ENCODE measurements at regions not wholly inside any gene's neighbourhood (a gene's known extent, or its start where the extent isn't known, plus 50 kb on each side); places are given as distances from the start of the nearest gene placed in this dataset.

- no peak for TF ChIP-seq CTCF (conservative IDR thresholded peaks at IDR 0.05; ENCODE audit: low read depth, low read length)
- no peak for DNase-seq (ENCODE audit: low read depth)
Measured at GRCh38 chr6:144590532-144590931, 305.4 kb downstream of the UTRN start.

GRCh38 chr6:144593392-144593791 lies 308.3 kb downstream of the UTRN start:
- no peak overlapping the region for H3K4me3 ChIP-seq (ENCODE audit: low read depth, low read length)
- no peak for DNase-seq (ENCODE audit: low read depth)
- TF ChIP-seq CTCF (conservative IDR thresholded peaks at IDR 0.05; ENCODE audit: low read depth, low read length), result no peak

More at GRCh38 chr6:144590532-144590931, 305.4 kb downstream of the UTRN start:
- H3K4me3 ChIP-seq (ENCODE audit: low read depth, low read length), result no peak overlapping the region

GRCh38 chr6:144594585-144594984 lies 309.4 kb downstream of the UTRN start:
- no peak for DNase-seq (ENCODE audit: low read depth)
- H3K4me3 ChIP-seq (ENCODE audit: low read depth, low read length), result no peak overlapping the region
- no peak for TF ChIP-seq CTCF (conservative IDR thresholded peaks at IDR 0.05; ENCODE audit: low read depth, low read length)

GRCh38 chr6:144595266-144595665 lies 310.1 kb downstream of the UTRN start:
- TF ChIP-seq CTCF (conservative IDR thresholded peaks at IDR 0.05; ENCODE audit: low read depth, low read length), result no peak
- DNase-seq (ENCODE audit: low read depth), result peak; percentile 89
- H3K4me3 ChIP-seq (ENCODE audit: low read depth, low read length), result no peak overlapping the region

- TF ChIP-seq CTCF (conservative IDR thresholded peaks at IDR 0.05; ENCODE audit: low read depth, low read length), result no peak
Measured at GRCh38 chr6:144597511-144597910, 312.4 kb downstream of the UTRN start.

GRCh38 chr6:144599615-144600014 lies 314.5 kb downstream of the UTRN start:
- no peak for DNase-seq (ENCODE audit: low read depth)
- no peak overlapping the region for H3K4me3 ChIP-seq (ENCODE audit: low read depth, low read length)
- no peak for TF ChIP-seq CTCF (conservative IDR thresholded peaks at IDR 0.05; ENCODE audit: low read depth, low read length)

More at GRCh38 chr6:144597511-144597910, 312.4 kb downstream of the UTRN start:
- no peak overlapping the region for H3K4me3 ChIP-seq (ENCODE audit: low read depth, low read length)
- no peak for DNase-seq (ENCODE audit: low read depth)

- no peak for TF ChIP-seq CTCF (conservative IDR thresholded peaks at IDR 0.05; ENCODE audit: low read depth, low read length)
- no peak for DNase-seq (ENCODE audit: low read depth)
- no peak overlapping the region for H3K4me3 ChIP-seq (ENCODE audit: low read depth, low read length)
Measured at GRCh38 chr6:144601221-144601620, 316.1 kb downstream of the UTRN start.

All from choroid plexus epithelial cell (primary cell).